IPS-18c (cell line): ENCODE measurements at regions not wholly inside any gene's neighbourhood (a gene's known extent, or its start where the extent isn't known, plus 50 kb on each side); places are given as distances from the start of the nearest gene placed in this dataset.
"Not testable (repeated sequence)": the region's sequence is repeated elsewhere in the genome, so short reads cannot be mapped to it uniquely, and the experiment has no call there.

Experiments
- H3K4me3 ChIP-seq: 2 replicates; pipeline ENCODE4 v1.7.0; 2013; ENCODE audit warnings: low read depth, mild to moderate bottlenecking, low read length, moderate library complexity; ENCODE audit not compliant: insufficient read depth
- H3K9me3 ChIP-seq: one replicate; pipeline ENCODE4 v1.6.1; 2013; ENCODE audit warnings: mild to moderate bottlenecking, low read length, moderate library complexity; ENCODE audit not compliant: control insufficient read depth, insufficient read depth

DNA sequence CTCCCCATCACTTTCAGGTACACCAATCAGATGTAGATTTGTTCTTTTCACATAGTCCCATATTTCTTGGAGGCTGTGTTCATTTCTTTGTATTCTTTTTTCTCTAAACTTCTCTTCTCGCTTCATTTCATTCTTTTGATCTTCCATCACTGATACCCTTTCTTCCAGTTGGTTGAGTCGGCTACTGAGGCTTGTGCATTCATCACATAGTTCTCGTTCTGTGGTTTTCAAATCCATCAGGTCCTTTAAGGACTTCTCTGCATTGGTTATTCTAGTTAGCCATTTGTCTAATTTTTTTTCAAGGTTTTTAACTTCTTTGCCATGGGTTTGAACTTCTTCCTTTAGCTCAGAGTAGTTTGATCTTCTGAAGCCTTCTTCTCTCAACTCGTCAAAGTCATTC, 128.0 kb upstream of the ELOVL6 start:
- not testable (repeated sequence) for H3K9me3 ChIP-seq, H3K4me3 ChIP-seq

GRCh38 chr4:110310795-110311194, 112.4 kb upstream of the ELOVL6 start:
- H3K4me3 ChIP-seq, result no peak overlapping the region
- no peaks in the 10 kb centered on the region for H3K9me3 ChIP-seq

DNA sequence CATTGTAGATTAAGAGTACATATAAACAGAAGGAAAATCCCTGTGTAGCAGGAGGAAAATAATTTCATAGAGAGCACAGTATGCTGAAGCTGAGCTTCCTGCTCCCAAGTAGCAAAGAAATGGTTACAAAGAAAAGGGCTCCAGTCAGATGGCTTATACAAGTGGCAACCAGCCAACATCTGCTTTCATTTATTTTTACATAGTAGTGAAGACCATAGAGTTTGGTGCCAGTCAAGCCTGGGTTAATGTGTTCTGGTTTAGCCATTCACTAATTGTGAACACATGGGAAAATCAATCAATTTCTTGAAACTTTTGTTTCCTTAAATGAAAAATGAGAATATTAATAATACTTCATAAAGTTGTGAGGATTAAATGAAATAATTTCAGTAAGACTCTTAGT, 111.3 kb upstream of the ELOVL6 start:
- Histone ChIP-seq H3K4me3 (no peak overlapping the region), H3K9me3 (no peaks in the 10 kb centered on the region)

DNA sequence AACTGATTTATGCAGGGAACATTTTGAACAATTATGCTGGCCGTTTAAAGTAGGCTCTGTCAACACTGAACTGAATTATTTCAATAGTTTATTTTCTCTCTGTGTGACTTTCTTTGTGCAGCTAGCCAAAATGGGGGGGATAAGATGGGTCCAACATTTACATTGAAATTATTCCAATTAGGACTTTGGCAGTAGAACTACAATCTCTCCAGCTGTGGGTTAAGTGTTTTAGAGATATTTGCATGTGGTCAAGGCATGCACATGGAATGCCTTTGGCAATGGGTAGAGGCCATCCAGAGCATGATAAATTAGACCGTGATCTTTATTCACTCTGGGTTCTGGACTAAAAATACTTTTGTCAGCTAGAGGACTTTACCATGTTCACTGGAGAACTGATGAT, 107.9 kb upstream of the ELOVL6 start:
- no peaks in the 10 kb centered on the region for H3K9me3 ChIP-seq
- no peak overlapping the region for H3K4me3 ChIP-seq

GRCh38 chr4:110305455-110305854, 107.0 kb upstream of the ELOVL6 start:
- H3K9me3 ChIP-seq, result no peaks in the 10 kb centered on the region
- H3K4me3 ChIP-seq, result no peak overlapping the region

DNA sequence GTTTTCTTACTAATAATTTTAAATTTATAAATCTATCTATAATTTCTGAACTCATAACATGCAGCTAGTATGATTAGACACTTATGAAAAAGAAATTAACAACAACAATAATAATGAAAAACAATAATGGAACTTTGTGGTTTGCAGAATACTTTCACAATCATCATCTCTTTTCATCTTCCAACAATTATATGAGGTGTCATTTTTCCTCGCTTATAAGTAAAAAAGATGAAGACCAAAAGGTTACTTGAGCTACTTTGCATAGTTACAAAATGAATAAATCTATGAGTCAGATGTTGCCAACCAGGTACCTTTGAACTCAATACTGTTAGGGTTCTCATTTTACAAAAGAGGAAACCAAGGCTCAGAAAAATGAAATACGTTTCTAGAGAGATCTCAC, 98.5 kb upstream of the ELOVL6 start:
- H3K9me3 ChIP-seq, result no peaks in the 10 kb centered on the region
- no peak overlapping the region for H3K4me3 ChIP-seq

GRCh38 chr4:110294165-110294564, 95.8 kb upstream of the ELOVL6 start:
- H3K9me3 ChIP-seq, result no peaks in the 10 kb centered on the region

GRCh38 chr4:110292994-110293744, 94.8 kb upstream of the ELOVL6 start:
- no peaks in the 10 kb centered on the region for H3K9me3 ChIP-seq
- H3K4me3 ChIP-seq, result no peak overlapping the region

More at GRCh38 chr4:110294165-110294564, 95.8 kb upstream of the ELOVL6 start:
- no peak overlapping the region for H3K4me3 ChIP-seq

DNA sequence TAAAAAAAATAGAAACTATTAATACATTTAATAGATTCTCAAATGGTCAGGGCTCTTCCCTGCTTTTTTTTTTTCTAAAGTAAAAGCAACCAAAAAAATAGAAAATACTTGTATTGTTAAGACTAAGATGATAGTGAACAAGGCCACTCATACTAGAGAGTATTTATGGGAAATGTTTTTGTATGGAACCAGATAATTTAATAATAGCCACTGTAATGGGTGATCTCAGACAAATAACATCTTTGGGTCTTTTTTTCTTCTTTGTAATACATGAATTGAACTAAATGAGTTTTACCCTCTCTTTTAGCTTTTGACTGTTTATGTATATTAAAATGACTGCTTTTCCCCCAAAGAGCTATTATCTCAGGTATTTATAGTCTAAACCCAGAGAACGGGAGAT, 92.1 kb upstream of the ELOVL6 start:
- Histone ChIP-seq H3K9me3 (no peaks in the 10 kb centered on the region), H3K4me3 (no peak overlapping the region)

GRCh38 chr4:110289601-110290100, 91.2 kb upstream of the ELOVL6 start:
- Histone ChIP-seq H3K4me3 (no peak overlapping the region), H3K9me3 (no peaks in the 10 kb centered on the region)

DNA sequence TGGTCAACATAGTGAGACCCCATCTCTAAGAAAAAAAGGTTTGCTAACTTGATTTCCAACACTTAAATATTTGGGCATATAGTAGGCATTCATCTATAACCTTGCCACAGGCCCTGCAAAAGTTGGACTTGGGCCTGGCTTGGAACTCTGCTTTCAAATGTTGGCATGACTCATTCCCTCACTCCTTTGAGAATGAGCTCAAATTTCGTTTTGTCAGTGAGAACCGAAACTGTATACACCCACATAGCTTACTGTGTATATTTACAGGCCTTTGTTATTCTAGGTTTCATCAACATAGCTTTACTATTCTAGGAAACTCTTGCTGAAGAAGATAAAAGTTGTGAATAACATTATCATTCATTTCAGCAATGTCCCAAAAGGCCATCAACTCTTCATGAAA, 88.7 kb upstream of the ELOVL6 start:
- no peaks in the 10 kb centered on the region for H3K9me3 ChIP-seq
- no peak overlapping the region for H3K4me3 ChIP-seq

DNA sequence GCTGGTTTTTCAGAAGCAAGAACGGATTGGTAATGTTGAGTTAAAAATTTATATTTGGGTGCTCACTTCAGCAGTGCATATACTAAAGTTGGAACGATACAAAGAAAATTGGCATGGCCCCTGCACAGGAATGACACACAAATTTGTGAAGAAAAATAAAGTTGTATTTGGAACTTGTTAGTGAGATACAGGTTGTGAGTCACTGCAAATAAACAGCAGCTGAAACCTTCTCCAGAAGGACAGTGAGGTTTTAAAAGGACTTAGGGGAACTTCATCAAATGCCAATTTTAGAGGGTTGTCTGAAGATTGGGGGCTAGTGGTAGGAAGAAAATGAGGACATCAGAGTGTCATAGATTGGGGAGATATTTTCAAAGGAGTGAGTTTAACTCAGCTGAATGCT, 79.7 kb upstream of the ELOVL6 start:
- no peaks in the 10 kb centered on the region for H3K9me3 ChIP-seq
- no peak overlapping the region for H3K4me3 ChIP-seq

GRCh38 chr4:110275871-110276270, 77.5 kb upstream of the ELOVL6 start:
- Histone ChIP-seq H3K4me3 (no peak overlapping the region), H3K9me3 (no peaks in the 10 kb centered on the region)

DNA sequence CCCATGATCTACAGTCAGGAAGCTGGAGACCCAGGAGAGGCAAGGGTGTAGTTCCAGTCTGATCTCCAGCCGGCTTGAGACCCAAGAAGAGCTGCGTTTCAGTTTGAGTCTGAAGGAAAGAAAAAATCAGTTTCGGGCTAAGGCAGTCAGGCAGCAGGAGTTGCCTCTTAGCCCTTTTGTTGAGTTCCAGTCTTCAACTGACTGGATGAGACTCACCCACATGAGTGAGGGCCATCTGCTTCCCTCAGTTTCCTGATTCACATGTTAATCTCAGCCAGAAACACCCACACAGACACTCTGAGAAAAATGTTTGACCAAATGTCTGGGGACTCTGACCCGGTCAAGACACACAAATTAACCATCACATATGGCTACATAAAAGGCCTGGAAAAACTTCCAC, 73.6 kb upstream of the ELOVL6 start:
- H3K9me3 ChIP-seq, result no peaks in the 10 kb centered on the region

GRCh38 chr4:110270492-110271197, 72.2 kb upstream of the ELOVL6 start:
- Histone ChIP-seq H3K9me3 (no peaks in the 10 kb centered on the region), H3K4me3 (no peak overlapping the region)

More for the DNA sequence above, 73.6 kb upstream of the ELOVL6 start:
- no peak overlapping the region for H3K4me3 ChIP-seq

- Histone ChIP-seq H3K4me3 (no peak overlapping the region), H3K9me3 (no peaks in the 10 kb centered on the region)
Measured at GRCh38 chr4:110268790-110269189, 70.4 kb upstream of the ELOVL6 start.

GRCh38 chr4:110268352-110268751, 69.9 kb upstream of the ELOVL6 start:
- Histone ChIP-seq H3K4me3 (no peak overlapping the region), H3K9me3 (no peaks in the 10 kb centered on the region)

DNA sequence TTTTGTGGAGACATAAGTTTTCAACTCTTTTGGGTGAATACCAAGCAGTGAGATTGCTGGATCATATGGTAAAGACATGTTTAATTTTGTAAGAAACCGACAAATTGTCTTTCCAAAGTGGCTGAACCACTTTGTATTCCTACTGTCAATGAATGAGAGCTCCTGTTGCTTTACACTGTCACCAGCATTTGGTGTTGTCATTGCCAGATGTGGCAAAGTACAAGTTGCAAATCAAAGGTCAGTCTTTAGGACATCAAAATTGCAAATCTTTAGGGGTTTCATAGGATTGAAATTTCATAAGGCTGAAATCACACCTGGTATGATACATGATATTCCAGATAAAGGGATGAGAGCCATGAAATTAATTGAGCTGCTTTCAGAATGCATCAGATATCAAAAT, 67.7 kb upstream of the ELOVL6 start:
- no peaks in the 10 kb centered on the region for H3K9me3 ChIP-seq
- no peak overlapping the region for H3K4me3 ChIP-seq
